Effector memory CD4-positive, alpha-beta T cell (primary cell): ENCODE measurements at regions not wholly inside any gene's neighbourhood (a gene's known extent, or its start where the extent isn't known, plus 50 kb on each side); places are given as distances from the start of the nearest gene placed in this dataset.

ENCODE experiments used
- DNase-seq, 3 donors: peaks; one replicate each; pipeline ENCODE4 v3.0.0-alpha.2; 2020
- H3K27ac ChIP-seq: 2 replicates; pipeline ENCODE4 v1.7.0; 2013; ENCODE audit warnings: mild to moderate bottlenecking, low read length, moderate library complexity; ENCODE audit not compliant: insufficient read depth, poor library complexity, severe bottlenecking
- H3K27me3 ChIP-seq: replicated peaks from 2 replicates; pipeline ENCODE4 v1.7.0; 2013; ENCODE audit warnings: mild to moderate bottlenecking, low read length; ENCODE audit not compliant: insufficient read depth, control insufficient read depth, poor library complexity, severe bottlenecking
- H3K36me3 ChIP-seq: 2 replicates; pipeline ENCODE4 v1.7.0; 2013; ENCODE audit warnings: mild to moderate bottlenecking, low read length, moderate library complexity; ENCODE audit not compliant: control insufficient read depth, insufficient read depth
- H3K4me1 ChIP-seq: 2 replicates; pipeline ENCODE4 v1.7.0; 2013; ENCODE audit warnings: low read length, mild to moderate bottlenecking; ENCODE audit not compliant: control insufficient read depth, insufficient read depth, poor library complexity, severe bottlenecking
- H3K4me3 ChIP-seq: 2 replicates; pipeline ENCODE4 v1.7.0; 2013; ENCODE audit warnings: low read length, low read depth, mild to moderate bottlenecking; ENCODE audit not compliant: insufficient read depth, poor library complexity, severe bottlenecking
- H3K9me3 ChIP-seq: 2 replicates; pipeline ENCODE4 v1.7.0; 2013; ENCODE audit warnings: mild to moderate bottlenecking, low read length, moderate library complexity; ENCODE audit not compliant: control insufficient read depth

- Histone ChIP-seq H3K36me3 (no peaks in the 10 kb centered on the region), H3K27me3 (no peaks in the 10 kb centered on the region), H3K27ac (no peak overlapping the region), H3K4me3 (no peak overlapping the region), H3K9me3 (no peaks in the 10 kb centered on the region), H3K4me1 (no peaks in the 10 kb centered on the region)
- DNase-seq: no peak
Observed at GRCh38 chr1:209215826-209216225, 367.7 kb upstream of the CAMK1G start.

- no peaks in the 10 kb centered on the region for H3K27me3 ChIP-seq
- no peak overlapping the region for H3K4me3 ChIP-seq
- H3K36me3 ChIP-seq: no peaks in the 10 kb centered on the region
- no peaks in the 10 kb centered on the region for H3K9me3 ChIP-seq
- H3K4me1 ChIP-seq: no peaks in the 10 kb centered on the region
- no peak for DNase-seq
- no peak overlapping the region for H3K27ac ChIP-seq
Observed at GRCh38 chr1:209218113-209218512, 365.4 kb upstream of the CAMK1G start.

- Histone ChIP-seq H3K27me3 (no peaks in the 10 kb centered on the region), H3K9me3 (no peaks in the 10 kb centered on the region), H3K27ac (no peak overlapping the region), H3K4me3 (no peak overlapping the region), H3K36me3 (no peaks in the 10 kb centered on the region), H3K4me1 (no peaks in the 10 kb centered on the region)
- no peak for DNase-seq
Observed at GRCh38 chr1:209218981-209219380, 364.5 kb upstream of the CAMK1G start.

- no peak overlapping the region for H3K27ac ChIP-seq
- H3K4me1 ChIP-seq: no peaks in the 10 kb centered on the region
- no peaks in the 10 kb centered on the region for H3K27me3 ChIP-seq
- H3K36me3 ChIP-seq: no peaks in the 10 kb centered on the region
- no peaks in the 10 kb centered on the region for H3K9me3 ChIP-seq
- DNase-seq: no peak
- no peak overlapping the region for H3K4me3 ChIP-seq
Observed at GRCh38 chr1:209219791-209220524, 363.6 kb upstream of the CAMK1G start.

- no peak for DNase-seq
- Histone ChIP-seq H3K27me3 (no peaks in the 10 kb centered on the region), H3K4me1 (no peaks in the 10 kb centered on the region), H3K27ac (no peak overlapping the region), H3K9me3 (no peaks in the 10 kb centered on the region), H3K4me3 (no peak overlapping the region), H3K36me3 (no peaks in the 10 kb centered on the region)
Observed at GRCh38 chr1:209222826-209223225, 360.7 kb upstream of the CAMK1G start.

- Histone ChIP-seq H3K4me1 (no peaks in the 10 kb centered on the region), H3K36me3 (no peaks in the 10 kb centered on the region), H3K9me3 (no peaks in the 10 kb centered on the region), H3K4me3 (no peak overlapping the region), H3K27me3 (no peaks in the 10 kb centered on the region), H3K27ac (no peak overlapping the region)
- no peak for DNase-seq
Observed at GRCh38 chr1:209223791-209224190, 359.7 kb upstream of the CAMK1G start.

- no peaks in the 10 kb centered on the region for H3K27me3 ChIP-seq
- no peak overlapping the region for H3K27ac ChIP-seq
- DNase-seq: no peak
- H3K4me1 ChIP-seq: no peaks in the 10 kb centered on the region
- no peaks in the 10 kb centered on the region for H3K36me3 ChIP-seq
- no peaks in the 10 kb centered on the region for H3K9me3 ChIP-seq
- H3K4me3 ChIP-seq: no peak overlapping the region
Observed at GRCh38 chr1:209224886-209225285, 358.6 kb upstream of the CAMK1G start.

GRCh38 chr1:209227171-209227570 is 356.3 kb upstream of the CAMK1G start:
- H3K4me1 ChIP-seq: no peaks in the 10 kb centered on the region
- no peak for DNase-seq
- H3K36me3 ChIP-seq: no peaks in the 10 kb centered on the region
- no peaks in the 10 kb centered on the region for H3K27me3 ChIP-seq
- H3K9me3 ChIP-seq: no peaks in the 10 kb centered on the region
- H3K4me3 ChIP-seq: no peak overlapping the region
- no peak overlapping the region for H3K27ac ChIP-seq

- H3K36me3 ChIP-seq: no peaks in the 10 kb centered on the region
- DNase-seq: no peak
- no peaks in the 10 kb centered on the region for H3K4me1 ChIP-seq
- no peaks in the 10 kb centered on the region for H3K9me3 ChIP-seq
- H3K27ac ChIP-seq: no peak overlapping the region
- H3K4me3 ChIP-seq: no peak overlapping the region
- no peaks in the 10 kb centered on the region for H3K27me3 ChIP-seq
Observed at GRCh38 chr1:209227941-209228340, 355.6 kb upstream of the CAMK1G start.

- H3K9me3 ChIP-seq: no peaks in the 10 kb centered on the region
- H3K27ac ChIP-seq: no peak overlapping the region
- no peaks in the 10 kb centered on the region for H3K36me3 ChIP-seq
- DNase-seq: no peak
- no peaks in the 10 kb centered on the region for H3K27me3 ChIP-seq
- H3K4me3 ChIP-seq: no peak overlapping the region
- no peaks in the 10 kb centered on the region for H3K4me1 ChIP-seq
Observed at GRCh38 chr1:209229494-209230061, 353.9 kb upstream of the CAMK1G start.
